Activated CD4-positive, alpha-beta T cell treated with anti-CD3 and anti-CD28 coated beads for 4 hours (primary cell): ENCODE measurements at regions not wholly inside any gene's neighbourhood (a gene's known extent, or its start where the extent isn't known, plus 50 kb on each side); places are given as distances from the start of the nearest gene placed in this dataset.
"Not testable (repeated sequence)": the region's sequence is repeated elsewhere in the genome, so short reads cannot be mapped to it uniquely, and the experiment has no call there.

ENCODE experiments used
- DNase-seq, 2 donors: peaks; one replicate each; pipeline ENCODE4 v3.0.0-alpha.2; 2020

- DNase-seq, result no peak
Observed at GRCh38 chr13:99766641-99767045, 204.9 kb downstream of the ZIC5 start.

- no peak for DNase-seq
Observed at GRCh38 chr13:99765869-99766268, 205.7 kb downstream of the ZIC5 start.

DNA sequence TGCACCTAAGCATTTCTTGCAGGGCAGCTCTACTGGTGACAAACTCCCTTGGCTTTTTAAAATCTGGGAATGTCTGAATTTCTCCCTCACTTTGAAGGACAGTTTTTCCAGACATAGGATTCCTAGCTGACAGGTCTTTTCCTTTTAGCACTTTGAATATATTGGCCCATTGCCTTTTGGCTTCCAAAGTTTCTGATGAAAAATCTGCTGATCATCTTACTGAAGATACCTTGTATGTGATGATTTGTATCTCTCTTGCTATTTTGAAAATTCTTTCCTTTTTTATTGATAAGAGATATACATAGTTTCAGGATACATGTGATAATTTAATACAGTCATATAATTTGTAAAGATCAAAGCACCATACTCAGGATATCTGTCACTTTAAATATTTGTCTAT, 211.1 kb downstream of the ZIC5 start:
- DNase-seq, result no peak

DNA sequence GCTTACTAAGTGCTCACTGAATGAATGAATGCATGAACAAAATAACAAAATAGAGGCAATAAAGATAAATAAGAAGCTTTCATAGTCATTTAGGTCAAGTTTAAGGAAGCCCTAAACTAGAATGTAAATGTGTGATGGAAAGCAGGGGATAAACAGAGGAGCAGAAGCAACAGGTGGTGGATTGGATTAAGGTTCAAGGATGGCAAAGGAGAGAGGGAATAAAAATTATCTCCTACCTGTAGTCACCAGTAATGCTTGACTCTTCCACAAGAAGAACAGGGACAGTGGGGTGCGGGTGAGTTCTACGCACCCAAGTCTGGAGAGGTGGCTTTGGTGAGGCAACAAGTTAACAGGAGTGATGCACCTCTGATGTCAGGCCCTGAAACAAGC, 212.4 kb downstream of the ZIC5 start:
- DNase-seq, result no peak

DNA sequence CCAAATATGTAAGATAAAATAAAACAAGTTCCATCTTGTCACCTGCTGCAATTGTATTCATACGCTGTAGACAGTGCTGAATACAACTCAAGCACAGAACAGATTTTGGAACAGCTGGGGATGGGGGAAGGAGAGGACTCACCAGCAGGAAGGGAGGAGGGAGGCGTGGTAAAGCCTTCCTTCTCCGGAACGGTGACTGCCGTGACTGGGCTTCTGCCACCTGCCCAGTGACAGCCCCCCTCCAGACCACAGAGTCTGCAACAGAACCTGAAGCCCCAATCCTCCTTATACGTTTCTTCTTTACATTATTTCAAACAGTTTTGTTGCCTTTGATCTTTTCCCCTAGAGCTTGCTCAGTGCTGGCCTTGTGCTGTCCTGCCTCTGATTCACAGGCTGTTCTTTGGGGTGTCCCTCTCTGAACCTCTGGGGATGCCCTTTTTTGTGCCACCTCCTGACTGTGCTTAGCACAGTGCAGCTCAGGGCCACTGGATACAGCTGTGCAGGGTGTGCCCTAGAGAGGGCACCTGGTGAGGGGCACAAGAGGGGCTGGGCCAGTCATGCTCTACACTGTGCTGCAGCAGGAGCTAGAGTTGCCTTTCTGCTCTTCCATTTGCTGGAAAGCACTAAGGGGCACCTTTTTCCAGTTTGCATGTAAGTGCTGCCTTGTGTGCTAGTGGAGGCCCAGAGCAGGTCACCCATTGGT, 213.0 kb downstream of the ZIC5 start:
- no peak for DNase-seq

- DNase-seq, result no peak
Observed at GRCh38 chr13:99757756-99758459, 213.7 kb downstream of the ZIC5 start.

GRCh38 chr13:99756281-99756680, 215.3 kb downstream of the ZIC5 start:
- DNase-seq, result no peak

DNA sequence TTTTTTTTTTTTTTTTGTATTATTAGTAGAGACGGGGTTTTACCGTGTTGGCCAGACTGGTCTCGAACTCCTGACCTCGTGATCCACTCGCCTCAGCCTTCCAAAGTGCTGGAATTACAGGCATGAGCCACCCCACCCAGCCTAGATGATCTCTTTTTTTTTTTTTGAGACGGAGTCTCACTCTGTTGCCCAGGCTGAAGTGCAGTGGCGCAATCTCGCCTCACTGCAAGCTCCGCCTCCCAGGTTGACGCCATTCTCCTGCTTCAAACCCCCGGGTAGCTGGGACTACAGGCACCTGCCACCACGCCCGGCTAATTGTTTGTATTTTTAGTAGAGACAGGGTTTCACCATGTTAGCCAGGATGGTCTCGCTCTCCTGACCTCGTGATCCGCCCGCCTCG, 216.8 kb downstream of the ZIC5 start:
- DNase-seq, result not testable (repeated sequence)

DNA sequence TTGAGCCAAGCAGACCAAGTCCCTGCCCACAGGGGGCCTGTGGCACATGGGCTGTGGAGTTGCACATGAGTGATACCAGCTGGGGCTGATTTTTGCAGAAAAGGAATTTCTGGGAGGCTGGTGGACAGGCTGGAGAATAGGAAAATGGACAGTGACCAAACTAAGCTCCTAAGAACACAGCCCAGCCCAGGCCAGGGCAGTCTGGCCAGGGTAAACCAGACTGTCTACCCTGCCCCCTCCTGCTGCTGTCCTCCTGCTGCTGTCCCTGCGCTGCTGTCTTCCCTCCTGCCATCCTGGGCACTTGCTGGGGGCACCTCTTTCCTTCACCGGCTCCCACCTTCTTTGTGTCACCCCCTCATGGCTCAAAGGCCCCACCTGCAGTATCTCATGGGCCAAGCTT, 219.2 kb downstream of the ZIC5 start:
- DNase-seq, result no peak

DNA sequence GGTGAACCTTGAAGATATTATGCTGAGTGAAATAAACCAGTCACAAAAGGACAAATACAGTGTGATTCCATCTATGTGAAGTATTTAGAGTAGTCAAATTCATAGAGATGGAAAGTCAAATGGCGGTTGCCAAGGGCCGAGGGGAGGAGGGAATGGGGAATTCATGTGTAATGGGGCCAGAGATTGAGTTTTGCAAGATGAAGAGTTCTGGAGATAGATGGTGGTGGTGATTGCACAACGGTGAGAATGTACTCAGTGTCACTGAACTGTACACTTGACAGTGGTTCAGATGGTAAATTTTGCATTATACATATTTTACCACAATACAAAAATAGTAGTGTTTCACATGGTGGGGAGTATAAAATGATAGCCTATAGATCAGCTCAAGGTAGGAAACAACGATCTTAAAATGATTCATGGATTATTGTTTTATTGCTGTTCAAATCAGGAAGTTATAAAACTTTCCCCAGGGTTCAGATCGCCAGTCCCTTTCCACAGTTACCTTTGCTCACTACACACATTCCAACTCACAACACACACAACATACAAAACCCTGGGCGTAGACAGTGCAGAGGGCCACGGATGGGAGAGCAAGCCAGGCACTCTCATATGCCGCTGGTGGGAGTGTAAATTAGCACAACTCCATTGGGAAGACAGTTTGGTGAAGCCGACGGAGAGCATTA, 219.9 kb downstream of the ZIC5 start:
- no peak for DNase-seq

- DNase-seq, result no peak
Observed at GRCh38 chr13:99750951-99751350, 220.6 kb downstream of the ZIC5 start.

DNA sequence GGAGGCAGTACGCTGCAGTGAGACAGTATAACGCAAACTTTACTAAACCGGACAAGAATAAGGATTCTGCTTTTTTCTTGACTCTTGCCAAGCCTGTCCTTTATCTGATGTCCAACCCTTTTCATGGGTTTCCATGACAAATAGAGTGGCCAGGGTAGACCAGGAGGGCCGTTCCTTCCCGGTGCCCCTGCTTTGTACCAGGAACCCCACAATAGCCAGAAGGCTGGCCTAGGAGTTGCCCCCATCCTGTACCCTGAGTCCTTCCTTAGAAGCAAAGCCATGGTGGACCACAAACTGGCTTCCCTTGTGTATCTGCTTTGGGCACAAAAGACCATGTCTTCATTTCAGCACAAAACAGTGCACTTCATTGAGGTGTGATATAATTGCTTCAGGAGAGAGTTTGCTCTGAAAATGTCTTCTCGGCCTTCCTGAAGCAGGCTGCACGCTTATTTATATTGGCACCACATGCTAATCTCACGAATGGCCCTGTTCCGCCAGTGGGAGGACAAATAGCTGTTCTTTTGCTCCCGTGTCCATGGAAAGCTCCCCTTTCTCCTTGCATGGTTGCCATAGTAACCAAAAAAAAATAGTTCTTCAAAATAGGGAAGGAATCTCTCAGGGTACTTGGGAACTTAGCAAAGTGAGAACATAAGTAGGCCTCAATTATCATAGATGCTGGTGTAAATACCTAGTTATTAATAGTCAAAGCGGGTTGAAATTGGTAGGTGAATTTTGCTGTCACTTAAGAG, 222.1 kb downstream of the ZIC5 start:
- no peak for DNase-seq

- no peak for DNase-seq
Observed at GRCh38 chr13:99747403-99747710, 224.2 kb downstream of the ZIC5 start.

DNA sequence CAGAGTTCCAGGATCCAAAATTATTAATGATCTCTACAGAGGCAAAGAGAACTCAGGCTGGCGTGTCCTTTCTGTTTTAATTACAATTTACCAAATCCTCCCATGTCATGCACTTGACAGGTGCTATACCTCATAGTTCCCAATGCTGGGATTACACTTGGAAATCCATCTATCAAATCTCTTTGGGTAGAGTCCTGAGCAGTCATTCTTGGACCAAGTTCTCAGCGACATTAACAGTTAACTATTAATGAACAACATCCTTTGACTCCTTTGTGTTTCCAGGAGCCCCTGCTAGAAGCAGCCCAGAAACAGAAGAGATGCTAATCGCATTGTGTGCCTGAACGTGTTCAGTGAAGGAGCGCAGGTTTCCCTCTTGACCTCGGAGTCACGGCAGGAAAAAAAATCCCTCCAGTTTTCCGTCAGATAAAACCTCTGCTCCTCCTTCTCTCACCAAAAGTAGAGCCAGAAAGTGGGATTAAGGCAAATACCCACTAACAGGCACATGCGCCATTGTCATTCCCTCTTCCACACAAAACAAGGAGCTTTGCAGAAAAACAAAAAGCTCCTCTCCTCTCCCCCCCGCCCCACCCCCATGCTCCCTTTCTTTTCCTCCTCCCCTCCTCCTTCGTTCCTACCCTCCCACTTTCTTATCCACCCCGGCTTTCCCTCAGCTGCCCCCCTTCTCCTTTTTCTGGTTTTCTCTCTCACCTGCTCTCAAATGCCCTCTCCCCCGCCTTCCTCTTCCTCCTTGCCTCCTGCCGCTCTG, 224.7 kb downstream of the ZIC5 start:
- DNase-seq, result no peak

GRCh38 chr13:99743094-99743493, 228.5 kb downstream of the ZIC5 start:
- no peak for DNase-seq

GRCh38 chr13:99741960-99742359, 229.6 kb downstream of the ZIC5 start:
- DNase-seq, result no peak

- no peak for DNase-seq
Observed at GRCh38 chr13:99740251-99740979, 231.2 kb downstream of the ZIC5 start.

DNA sequence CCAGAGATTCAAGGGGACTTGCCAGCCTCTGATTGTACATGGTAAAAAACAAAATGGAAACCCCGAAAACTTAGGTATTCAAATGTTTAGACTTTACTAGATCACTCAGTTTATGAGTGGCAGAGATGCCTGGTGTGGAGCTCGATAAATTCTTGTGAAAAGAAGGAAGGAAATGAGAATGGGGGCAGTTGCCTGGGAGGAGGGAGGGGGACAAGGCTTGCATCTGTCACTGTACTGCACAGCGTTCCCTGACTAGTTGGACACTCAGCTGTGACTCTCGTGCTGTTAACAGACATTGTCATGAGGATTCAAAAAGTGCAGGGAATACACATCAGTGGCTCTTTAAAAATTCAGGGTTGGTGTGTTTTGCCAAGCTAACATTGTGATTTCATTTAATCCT, 232.9 kb downstream of the ZIC5 start:
- DNase-seq, result no peak

DNA sequence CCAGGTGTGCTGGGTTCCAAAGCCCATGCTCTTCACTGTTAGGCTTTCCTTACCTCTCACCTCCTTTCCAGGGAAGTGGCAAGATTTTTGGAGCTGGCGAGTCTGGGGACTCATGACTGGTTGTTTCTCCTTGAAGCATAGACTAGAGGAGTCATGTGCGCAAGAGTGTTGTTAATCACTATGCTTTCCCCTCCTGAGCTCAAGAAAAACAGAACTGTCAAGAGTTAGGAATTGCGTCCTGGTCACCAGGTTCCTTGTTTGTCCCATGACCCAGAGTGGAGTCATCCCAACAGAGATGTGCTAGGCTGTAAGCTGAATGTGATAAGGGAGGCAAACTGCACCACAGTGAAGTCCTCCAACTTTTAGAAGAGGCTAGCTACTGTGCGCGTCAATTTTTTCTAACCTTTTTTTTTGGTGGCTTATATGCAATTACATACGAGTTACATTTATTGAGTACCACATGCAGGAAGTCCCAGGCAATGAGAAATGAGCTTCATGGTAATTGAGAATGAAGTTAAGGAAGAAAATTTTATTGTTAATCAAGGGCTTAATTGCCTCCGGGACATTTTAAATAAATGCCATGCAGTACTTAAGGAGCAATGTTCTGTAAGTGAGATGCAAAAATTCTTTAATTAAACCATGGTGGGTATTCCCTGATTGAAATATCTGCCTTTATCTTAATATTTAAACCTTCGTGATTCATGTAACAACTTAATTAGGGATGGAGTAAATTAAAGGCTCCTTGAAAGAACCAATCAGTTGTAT, 233.9 kb downstream of the ZIC5 start:
- DNase-seq, result no peak

DNA sequence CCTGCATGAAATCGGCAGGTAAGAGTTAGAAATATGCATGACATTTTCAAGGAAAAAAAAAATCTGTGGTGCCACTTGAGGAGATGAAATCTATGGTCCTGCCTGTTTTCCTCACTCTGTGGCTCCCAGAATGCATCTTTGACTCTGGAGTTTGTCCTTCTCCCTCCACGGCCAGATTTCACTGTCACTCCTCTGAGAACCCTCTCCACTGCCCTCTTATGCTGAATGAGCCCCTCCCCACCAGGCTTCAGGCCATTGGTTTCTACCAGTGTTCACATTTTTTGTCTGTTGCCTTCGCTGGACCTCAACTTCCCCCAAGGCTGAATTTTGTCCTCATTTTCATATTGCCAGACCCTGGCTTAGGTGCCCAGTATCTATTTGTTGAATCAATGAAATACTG, 235.0 kb downstream of the ZIC5 start:
- no peak for DNase-seq

GRCh38 chr13:99734013-99734693, 232.9 kb downstream of the TM9SF2 start:
- no peak for DNase-seq
